ENCODE measurements at regions not wholly inside any gene's neighbourhood (a gene's known extent, or its start where the extent isn't known, plus 50 kb on each side); places are given as distances from the start of the nearest gene placed in this dataset.
A peak's percentile ranks its signal among the peaks of the same experiment; 100 is the strongest.

DNA sequence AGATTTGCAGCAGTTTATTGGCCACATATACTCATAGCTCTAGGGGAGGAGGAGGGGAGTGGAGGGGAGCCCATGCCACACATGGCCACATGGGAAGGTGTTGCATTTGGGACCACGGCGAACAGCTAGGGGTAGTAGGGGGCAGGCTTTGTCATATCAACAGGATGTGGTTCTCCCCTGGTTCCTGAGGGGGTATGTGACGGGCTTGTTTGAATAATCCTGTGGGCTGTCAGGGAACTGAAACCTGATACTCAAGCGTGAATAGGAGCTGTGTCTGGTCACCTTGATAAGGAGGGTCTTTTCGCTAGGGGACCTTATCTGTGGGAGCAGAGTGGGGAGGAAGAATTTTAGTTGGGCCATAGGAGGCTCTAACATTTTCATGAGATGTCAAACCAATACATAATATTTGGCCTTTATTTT is 264.7 kb downstream of the CTH start (continued):
- TF ChIP-seq, protein P1, sequence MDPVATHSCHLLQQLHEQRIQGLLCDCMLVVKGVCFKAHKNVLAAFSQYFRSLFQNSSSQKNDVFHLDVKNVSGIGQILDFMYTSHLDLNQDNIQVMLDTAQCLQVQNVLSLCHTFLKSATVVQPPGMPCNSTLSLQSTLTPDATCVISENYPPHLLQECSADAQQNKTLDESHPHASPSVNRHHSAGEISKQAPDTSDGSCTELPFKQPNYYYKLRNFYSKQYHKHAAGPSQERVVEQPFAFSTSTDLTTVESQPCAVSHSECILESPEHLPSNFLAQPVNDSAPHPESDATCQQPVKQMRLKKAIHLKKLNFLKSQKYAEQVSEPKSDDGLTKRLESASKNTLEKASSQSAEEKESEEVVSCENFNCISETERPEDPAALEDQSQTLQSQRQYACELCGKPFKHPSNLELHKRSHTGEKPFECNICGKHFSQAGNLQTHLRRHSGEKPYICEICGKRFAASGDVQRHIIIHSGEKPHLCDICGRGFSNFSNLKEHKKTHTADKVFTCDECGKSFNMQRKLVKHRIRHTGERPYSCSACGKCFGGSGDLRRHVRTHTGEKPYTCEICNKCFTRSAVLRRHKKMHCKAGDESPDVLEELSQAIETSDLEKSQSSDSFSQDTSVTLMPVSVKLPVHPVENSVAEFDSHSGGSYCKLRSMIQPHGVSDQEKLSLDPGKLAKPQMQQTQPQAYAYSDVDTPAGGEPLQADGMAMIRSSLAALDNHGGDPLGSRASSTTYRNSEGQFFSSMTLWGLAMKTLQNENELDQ (CRISPR knock-in tag; IDR thresholded peaks at IDR 0.05; ENCODE audit: borderline replicate concordance) = no peak
- TF ChIP-seq TARDBP (IDR thresholded peaks at IDR 0.05) = peak; percentile 90
- TF ChIP-seq ZNF766 (CRISPR knock-in tag; conservative IDR thresholded peaks at IDR 0.05) = no peak
- TF ChIP-seq THRAP3 (IDR thresholded peaks at IDR 0.05; ENCODE audit: borderline replicate concordance) = no peak
- TF ChIP-seq ZFPM2 (CRISPR knock-in tag; IDR thresholded peaks at IDR 0.05) = no peak
- TF ChIP-seq MBD2 (IDR thresholded peaks at IDR 0.05; ENCODE audit: borderline replicate concordance, low read depth) = peak; percentile 86
- TF ChIP-seq ZNF347 (CRISPR knock-in tag; IDR thresholded peaks at IDR 0.05; ENCODE audit: low read depth) = no peak
- TF ChIP-seq SMARCA5 (IDR thresholded peaks at IDR 0.05) = 0 out of 2 replicates have a peak, but pooled peaks have one; percentile 24
- peak; percentile 99 for TF ChIP-seq ARID1B (IDR thresholded peaks at IDR 0.05)
- no peak for TF ChIP-seq XRCC3 (IDR thresholded peaks at IDR 0.05)
- TF ChIP-seq DIDO1 (tag; IDR thresholded peaks at IDR 0.05; ENCODE audit: low read depth) = 0 out of 2 replicates have a peak, but pooled peaks have one; percentile 41
- TF ChIP-seq REST (IDR thresholded peaks at IDR 0.05; ENCODE audit: borderline replicate concordance) = peak; percentile 2; the same call in 1 of the 2 replicates
- no peak for TF ChIP-seq REST (CRISPR knock-in tag; IDR thresholded peaks at IDR 0.05; ENCODE audit: low read depth)
- no peak for TF ChIP-seq NR4A1 (CRISPR knock-in tag; IDR thresholded peaks at IDR 0.05)
- no peak for TF ChIP-seq NR4A1 (tag; IDR thresholded peaks at IDR 0.05)
- TF ChIP-seq, protein P2, sequence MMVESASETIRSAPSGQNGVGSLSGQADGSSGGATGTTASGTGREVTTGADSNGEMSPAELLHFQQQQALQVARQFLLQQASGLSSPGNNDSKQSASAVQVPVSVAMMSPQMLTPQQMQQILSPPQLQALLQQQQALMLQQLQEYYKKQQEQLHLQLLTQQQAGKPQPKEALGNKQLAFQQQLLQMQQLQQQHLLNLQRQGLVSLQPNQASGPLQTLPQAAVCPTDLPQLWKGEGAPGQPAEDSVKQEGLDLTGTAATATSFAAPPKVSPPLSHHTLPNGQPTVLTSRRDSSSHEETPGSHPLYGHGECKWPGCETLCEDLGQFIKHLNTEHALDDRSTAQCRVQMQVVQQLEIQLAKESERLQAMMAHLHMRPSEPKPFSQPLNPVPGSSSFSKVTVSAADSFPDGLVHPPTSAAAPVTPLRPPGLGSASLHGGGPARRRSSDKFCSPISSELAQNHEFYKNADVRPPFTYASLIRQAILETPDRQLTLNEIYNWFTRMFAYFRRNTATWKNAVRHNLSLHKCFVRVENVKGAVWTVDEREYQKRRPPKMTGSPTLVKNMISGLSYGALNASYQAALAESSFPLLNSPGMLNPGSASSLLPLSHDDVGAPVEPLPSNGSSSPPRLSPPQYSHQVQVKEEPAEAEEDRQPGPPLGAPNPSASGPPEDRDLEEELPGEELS (CRISPR knock-in tag; IDR thresholded peaks at IDR 0.05; ENCODE audit: borderline replicate concordance) = no peak
- TF ChIP-seq FIP1L1 (IDR thresholded peaks at IDR 0.05; ENCODE audit: low read depth, low read length, poor library complexity, severe bottlenecking) = no peak
- no peak for TF ChIP-seq HDAC6 (IDR thresholded peaks at IDR 0.05; ENCODE audit: low read depth, low read length)
- no peak for TF ChIP-seq DNMT1 (IDR thresholded peaks at IDR 0.05)

Measured in K562 (cell line).